ENCODE measurements at regions not wholly inside any gene's neighbourhood (a gene's known extent, or its start where the extent isn't known, plus 50 kb on each side); places are given as distances from the start of the nearest gene placed in this dataset.

DNA sequence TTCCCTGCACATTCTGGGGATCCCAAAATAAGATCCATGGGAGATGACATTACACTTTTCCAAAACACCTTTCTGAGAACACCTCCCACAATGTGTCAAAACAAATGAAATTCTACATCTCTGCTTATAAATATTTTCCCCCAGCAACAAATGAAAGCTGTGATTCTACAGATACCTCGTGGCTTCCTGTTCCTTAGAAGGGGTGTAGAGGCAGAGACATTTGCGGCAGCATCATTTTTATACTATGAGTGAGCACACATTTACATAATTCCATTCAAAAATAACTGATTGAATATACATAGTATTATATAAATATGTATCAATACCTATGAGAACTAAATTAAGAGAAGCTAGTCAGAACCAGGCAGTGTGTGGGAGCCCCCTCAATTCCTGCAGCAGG is 213.9 kb upstream of the JARID2 start:
- DNase-seq (ENCODE audit: insufficient read length, low spot score, missing footprints) = no peak
- TF ChIP-seq, protein P1, sequence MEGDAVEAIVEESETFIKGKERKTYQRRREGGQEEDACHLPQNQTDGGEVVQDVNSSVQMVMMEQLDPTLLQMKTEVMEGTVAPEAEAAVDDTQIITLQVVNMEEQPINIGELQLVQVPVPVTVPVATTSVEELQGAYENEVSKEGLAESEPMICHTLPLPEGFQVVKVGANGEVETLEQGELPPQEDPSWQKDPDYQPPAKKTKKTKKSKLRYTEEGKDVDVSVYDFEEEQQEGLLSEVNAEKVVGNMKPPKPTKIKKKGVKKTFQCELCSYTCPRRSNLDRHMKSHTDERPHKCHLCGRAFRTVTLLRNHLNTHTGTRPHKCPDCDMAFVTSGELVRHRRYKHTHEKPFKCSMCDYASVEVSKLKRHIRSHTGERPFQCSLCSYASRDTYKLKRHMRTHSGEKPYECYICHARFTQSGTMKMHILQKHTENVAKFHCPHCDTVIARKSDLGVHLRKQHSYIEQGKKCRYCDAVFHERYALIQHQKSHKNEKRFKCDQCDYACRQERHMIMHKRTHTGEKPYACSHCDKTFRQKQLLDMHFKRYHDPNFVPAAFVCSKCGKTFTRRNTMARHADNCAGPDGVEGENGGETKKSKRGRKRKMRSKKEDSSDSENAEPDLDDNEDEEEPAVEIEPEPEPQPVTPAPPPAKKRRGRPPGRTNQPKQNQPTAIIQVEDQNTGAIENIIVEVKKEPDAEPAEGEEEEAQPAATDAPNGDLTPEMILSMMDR (IDR thresholded peaks at IDR 0.05; ENCODE audit: extremely low read depth, low read depth, low read length) = no peak
- no peaks in the 10 kb centered on the region for H3K79me2 ChIP-seq (ENCODE audit: insufficient read depth, low read length)

DNA sequence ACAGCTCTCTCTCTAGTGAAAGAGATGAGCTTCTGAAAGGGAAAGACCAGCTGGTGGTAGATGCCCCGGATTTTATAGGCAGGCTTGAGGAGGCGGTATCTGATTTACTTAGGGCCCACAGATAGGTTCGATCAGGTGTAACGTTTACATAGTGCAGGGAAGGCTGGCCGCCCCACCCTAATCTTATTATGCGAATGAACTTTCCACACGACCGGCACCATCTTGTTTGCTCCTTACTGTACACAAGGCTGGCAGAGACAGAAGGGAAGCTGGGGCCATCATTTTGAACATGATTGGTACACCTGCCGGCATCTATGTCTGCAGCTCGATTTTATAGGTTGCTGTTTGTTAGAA is 212.0 kb upstream of the JARID2 start:
- TF ChIP-seq, protein P1 (IDR thresholded peaks at IDR 0.05; ENCODE audit: extremely low read depth, low read depth, low read length) = no peak
- Histone ChIP-seq H3K9me3 (ENCODE audit: low read depth, low read length) (no peaks in the 10 kb centered on the region), H3K4me2 (ENCODE audit: insufficient read depth, low read length) (no peak overlapping the region), H3K79me2 (ENCODE audit: insufficient read depth, low read length) (no peaks in the 10 kb centered on the region), H4K20me1 (ENCODE audit: insufficient read depth, low read length) (no peaks in the 10 kb centered on the region), H3K4me1 (ENCODE audit: insufficient read depth, low read length) (no peaks in the 10 kb centered on the region), H3K36me3 (ENCODE audit: insufficient read depth, low read length) (no peaks in the 10 kb centered on the region), H2AFZ (ENCODE audit: low read length) (no peak overlapping the region), H3K27me3 (ENCODE audit: insufficient read depth, low read length) (no peaks in the 10 kb centered on the region), H3K27ac (ENCODE audit: low read depth, low read length) (no peak overlapping the region), H3K4me3 (ENCODE audit: insufficient read depth, low read length) (no peak overlapping the region)
- DNase-seq (ENCODE audit: insufficient read length, low spot score, missing footprints) = no peak

More for the DNA sequence above, 213.9 kb upstream of the JARID2 start:
- no peak overlapping the region for H3K27ac ChIP-seq (ENCODE audit: low read depth, low read length)
- H3K4me3 ChIP-seq (ENCODE audit: insufficient read depth, low read length) = no peak overlapping the region
- no peak overlapping the region for H3K4me2 ChIP-seq (ENCODE audit: insufficient read depth, low read length)
- H3K27me3 ChIP-seq (ENCODE audit: insufficient read depth, low read length) = no peaks in the 10 kb centered on the region
- H3K4me1 ChIP-seq (ENCODE audit: insufficient read depth, low read length) = no peaks in the 10 kb centered on the region
- H3K36me3 ChIP-seq (ENCODE audit: insufficient read depth, low read length) = no peaks in the 10 kb centered on the region
- H4K20me1 ChIP-seq (ENCODE audit: insufficient read depth, low read length) = no peaks in the 10 kb centered on the region
- H2AFZ ChIP-seq (ENCODE audit: low read length) = no peak overlapping the region
- no peaks in the 10 kb centered on the region for H3K9me3 ChIP-seq (ENCODE audit: low read depth, low read length)

DNA sequence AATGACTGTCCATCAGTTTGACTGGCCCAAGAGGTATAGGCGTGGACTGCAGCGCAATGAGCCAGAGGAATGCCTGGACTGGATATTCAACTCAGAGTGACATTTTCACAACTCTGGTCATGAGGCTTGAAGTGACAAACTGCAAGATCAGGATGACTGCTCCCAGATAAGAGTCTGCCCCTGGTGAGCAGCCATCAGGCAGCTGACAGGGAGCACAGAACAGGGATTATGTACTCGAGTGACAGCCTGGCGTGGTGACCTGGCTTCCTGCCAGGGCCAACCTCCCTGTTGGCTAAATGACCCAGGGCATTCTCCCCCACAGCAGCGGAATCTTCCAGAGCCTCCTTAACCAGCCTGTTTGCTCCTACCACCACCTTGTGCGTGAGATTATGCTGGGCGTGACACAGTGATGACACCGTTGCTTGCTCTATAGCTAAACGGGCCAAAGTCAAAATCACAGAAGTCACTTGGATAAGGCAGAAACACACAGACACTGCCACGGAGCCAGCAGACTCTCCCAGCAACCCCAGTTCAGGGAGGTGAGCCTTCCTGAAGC is 209.1 kb upstream of the JARID2 start:
- H3K9me3 ChIP-seq (ENCODE audit: low read depth, low read length) = no peaks in the 10 kb centered on the region
- no peak overlapping the region for H3K27ac ChIP-seq (ENCODE audit: low read depth, low read length)
- no peak overlapping the region for H2AFZ ChIP-seq (ENCODE audit: low read length)
- DNase-seq (ENCODE audit: insufficient read length, low spot score, missing footprints) = no peak
- TF ChIP-seq, protein P1 (IDR thresholded peaks at IDR 0.05; ENCODE audit: extremely low read depth, low read depth, low read length) = no peak
- H3K4me3 ChIP-seq (ENCODE audit: insufficient read depth, low read length) = no peak overlapping the region
- H4K20me1 ChIP-seq (ENCODE audit: insufficient read depth, low read length) = no peaks in the 10 kb centered on the region
- H3K79me2 ChIP-seq (ENCODE audit: insufficient read depth, low read length) = no peaks in the 10 kb centered on the region
- no peaks in the 10 kb centered on the region for H3K4me1 ChIP-seq (ENCODE audit: insufficient read depth, low read length)
- H3K4me2 ChIP-seq (ENCODE audit: insufficient read depth, low read length) = no peak overlapping the region
- no peaks in the 10 kb centered on the region for H3K27me3 ChIP-seq (ENCODE audit: insufficient read depth, low read length)
- no peaks in the 10 kb centered on the region for H3K36me3 ChIP-seq (ENCODE audit: insufficient read depth, low read length)

DNA sequence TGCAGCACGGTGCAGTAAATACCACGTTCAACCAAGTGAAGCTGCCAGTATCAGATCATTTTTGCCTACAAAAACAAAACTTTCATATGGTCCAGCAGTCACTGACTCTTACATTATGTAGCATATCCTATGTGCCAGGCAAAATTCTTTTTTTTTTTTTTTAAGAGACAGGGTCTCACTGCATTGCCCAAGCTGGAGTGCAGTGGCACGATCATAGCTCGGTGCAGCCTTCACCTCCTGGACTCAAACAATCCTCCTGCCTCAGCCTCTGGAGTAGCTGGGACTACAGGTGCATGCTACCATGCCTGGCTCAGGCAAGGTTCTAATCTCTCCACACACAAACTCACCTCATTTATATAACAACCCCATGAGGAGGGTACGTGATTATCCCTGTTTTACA is 208.6 kb upstream of the JARID2 start:
- Histone ChIP-seq H3K4me1 (ENCODE audit: insufficient read depth, low read length) (no peaks in the 10 kb centered on the region), H3K4me3 (ENCODE audit: insufficient read depth, low read length) (no peak overlapping the region), H3K4me2 (ENCODE audit: insufficient read depth, low read length) (no peak overlapping the region), H2AFZ (ENCODE audit: low read length) (no peak overlapping the region), H3K27me3 (ENCODE audit: insufficient read depth, low read length) (no peaks in the 10 kb centered on the region), H3K9me3 (ENCODE audit: low read depth, low read length) (no peaks in the 10 kb centered on the region), H3K79me2 (ENCODE audit: insufficient read depth, low read length) (no peaks in the 10 kb centered on the region), H3K27ac (ENCODE audit: low read depth, low read length) (no peak overlapping the region), H4K20me1 (ENCODE audit: insufficient read depth, low read length) (no peaks in the 10 kb centered on the region), H3K36me3 (ENCODE audit: insufficient read depth, low read length) (no peaks in the 10 kb centered on the region)
- TF ChIP-seq, protein P1 (IDR thresholded peaks at IDR 0.05; ENCODE audit: extremely low read depth, low read depth, low read length) = no peak
- no peak for DNase-seq (ENCODE audit: insufficient read length, low spot score, missing footprints)
